DMS153 treated with DMSO at 0.1 percent for 48 hours (cell line): ENCODE measurements at regions not wholly inside any gene's neighbourhood (a gene's known extent, or its start where the extent isn't known, plus 50 kb on each side); places are given as distances from the start of the nearest gene placed in this dataset.
"Not testable (repeated sequence)": the region's sequence is repeated elsewhere in the genome, so short reads cannot be mapped to it uniquely, and the experiment has no call there.

ENCODE experiments used
- DNase-seq: peaks from one replicate; lab custom pipeline; 2025; ENCODE audit not compliant: unreplicated experiment; lab: John Stamatoyannopoulos, UW

GRCh38 chr1:98294127-98294526, 367.4 kb upstream of the SNX7 start:
- DNase-seq: no peak

GRCh38 chr1:98292994-98293393, 368.5 kb upstream of the SNX7 start:
- DNase-seq: no peak

GRCh38 chr1:98289311-98289710, 368.5 kb upstream of the DPYD start:
- no peak for DNase-seq

GRCh38 chr1:98288494-98288893, 367.7 kb upstream of the DPYD start:
- no peak for DNase-seq

- DNase-seq: no peak
Measured at GRCh38 chr1:98287626-98288025, 366.8 kb upstream of the DPYD start.

- DNase-seq: no peak
Measured at GRCh38 chr1:98286656-98287055, 365.8 kb upstream of the DPYD start.

- DNase-seq: not testable (repeated sequence)
Measured at GRCh38 chr1:98285286-98285685, 364.5 kb upstream of the DPYD start.

GRCh38 chr1:98280049-98280448, 359.2 kb upstream of the DPYD start:
- no peak for DNase-seq

- DNase-seq: no peak
Measured at GRCh38 chr1:98278055-98278454, 357.2 kb upstream of the DPYD start.

GRCh38 chr1:98277118-98277517, 356.3 kb upstream of the DPYD start:
- DNase-seq: no peak

- DNase-seq: no peak
Measured at GRCh38 chr1:98276514-98276913, 355.7 kb upstream of the DPYD start.

- DNase-seq: no peak
Measured at GRCh38 chr1:98268316-98268715, 347.5 kb upstream of the DPYD start.

- no peak for DNase-seq
Measured at GRCh38 chr1:98267423-98267822, 346.6 kb upstream of the DPYD start.

GRCh38 chr1:98264727-98265126, 343.9 kb upstream of the DPYD start:
- DNase-seq: no peak

- DNase-seq: no peak
Measured at GRCh38 chr1:98260839-98261238, 340.0 kb upstream of the DPYD start.

GRCh38 chr1:98260412-98260811, 339.6 kb upstream of the DPYD start:
- no peak for DNase-seq

- no peak for DNase-seq
Measured at GRCh38 chr1:98256700-98257099, 335.9 kb upstream of the DPYD start.

- no peak for DNase-seq
Measured at GRCh38 chr1:98253145-98253544, 332.3 kb upstream of the DPYD start.

GRCh38 chr1:98251497-98251896, 330.7 kb upstream of the DPYD start:
- no peak for DNase-seq

- no peak for DNase-seq
Measured at GRCh38 chr1:98232678-98233077, 311.8 kb upstream of the DPYD start.

GRCh38 chr1:98222706-98223105, 301.9 kb upstream of the DPYD start:
- no peak for DNase-seq

GRCh38 chr1:98221923-98222322, 301.1 kb upstream of the DPYD start:
- DNase-seq: no peak

- DNase-seq: no peak
Measured at GRCh38 chr1:98217601-98218000, 296.8 kb upstream of the DPYD start.

- DNase-seq: no peak
Measured at GRCh38 chr1:98216304-98216703, 295.5 kb upstream of the DPYD start.
